ENCODE measurements at regions not wholly inside any gene's neighbourhood (a gene's known extent, or its start where the extent isn't known, plus 50 kb on each side); places are given as distances from the start of the nearest gene placed in this dataset.

DNA sequence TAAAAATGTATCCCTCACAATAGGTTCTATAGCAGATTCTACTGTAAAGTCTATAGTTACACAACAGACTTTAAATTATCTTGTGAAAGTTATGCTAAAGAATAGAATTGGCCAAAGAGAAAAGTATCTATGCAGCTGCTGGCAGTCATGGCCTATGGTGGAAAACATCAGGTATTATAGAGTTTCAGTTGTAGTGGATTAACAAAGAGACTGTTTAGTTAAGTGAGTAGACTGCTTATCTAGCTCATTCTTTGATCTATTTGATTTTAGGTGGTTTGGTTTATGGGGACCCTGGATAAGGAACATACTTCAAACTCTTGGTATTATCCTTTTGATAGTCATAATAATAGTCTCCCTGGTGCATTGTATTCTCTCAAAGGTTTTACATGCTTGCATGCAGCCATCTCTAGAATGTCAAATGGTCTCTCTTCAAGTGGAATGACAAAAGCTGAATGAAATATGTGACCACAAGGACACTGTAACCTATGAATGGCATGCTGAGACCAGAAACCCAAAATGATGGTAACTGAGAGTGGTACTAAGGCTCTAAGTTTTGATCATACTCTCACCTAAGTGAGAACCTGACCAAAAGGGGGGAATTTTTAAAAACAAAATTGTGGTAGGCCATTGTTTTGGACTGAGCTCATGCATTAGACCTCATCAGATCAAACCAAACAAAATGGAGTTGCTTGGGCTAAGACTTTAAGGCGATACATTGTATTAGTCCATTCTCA is 54.9 kb upstream of the NAMPT start:
- no peak for TF ChIP-seq CTCF (IDR thresholded peaks at IDR 0.05)
- TF ChIP-seq POLR2A (IDR thresholded peaks at IDR 0.05), result no peak
